ENCODE measurements at regions not wholly inside any gene's neighbourhood (a gene's known extent, or its start where the extent isn't known, plus 50 kb on each side); places are given as distances from the start of the nearest gene placed in this dataset.

GRCh38 chr2:235319095-235319494 lies 174.7 kb upstream of the AGAP1 start:
- TF ChIP-seq CTCF (IDR thresholded peaks at IDR 0.05; ENCODE audit: extremely low read depth in 1 of 2, insufficient read depth in 1 of 2, low read depth in 1 of 2, low read length in 2 of 2) (no peak), POLR2A (IDR thresholded peaks at IDR 0.05; ENCODE audit: low read depth, low read length) (no peak), EZH2 (IDR thresholded peaks at IDR 0.05; ENCODE audit: borderline replicate concordance, low read depth, low read length, severe bottlenecking) (no peak), POLR2AphosphoS5 (IDR thresholded peaks at IDR 0.05; ENCODE audit: insufficient read depth, low read depth, low read length) (no peak), GATA2 (IDR thresholded peaks at IDR 0.05; ENCODE audit: insufficient read depth, insufficient read length, low read depth, low read length) (no peak), MYC (IDR thresholded peaks at IDR 0.05; ENCODE audit: low read depth, low read length) (no peak), JUN (IDR thresholded peaks at IDR 0.05; ENCODE audit: borderline replicate concordance, insufficient read depth, insufficient read length, low read depth) (no peak)
